Testis (tissue), 2 donors: ENCODE measurements at regions not wholly inside any gene's neighbourhood (a gene's known extent, or its start where the extent isn't known, plus 50 kb on each side); places are given as distances from the start of the nearest gene placed in this dataset.

Source experiments
- CTCF ChIP-seq, 3 experiments: fragments of 450-650 bp in 2 of 3; fragments of 200-600 bp in 1 of 3; sonication (generic) in 1 of 3; IDR thresholded peaks; one replicate each; pipeline ENCODE4 v1.5.1; 2016 to 2019; ENCODE audit warnings: antibody characterized with exemption in 3 of 3, mild to moderate bottlenecking in 2 of 3, moderate library complexity in 1 of 3
- POLR2A ChIP-seq: fragments of 450-650 bp; IDR thresholded peaks from one replicate; pipeline ENCODE4 v1.6.1; 2017; ENCODE audit warnings: antibody characterized with exemption, mild to moderate bottlenecking, moderate library complexity

- peak; percentile 63 to 74 (median 63) for TF ChIP-seq CTCF (IDR thresholded peaks at IDR 0.05)
- TF ChIP-seq POLR2A: no peak
Measured at GRCh38 chr1:75991497-75992114, 59.4 kb upstream of the ASB17 start.
